GM11168 (cell line): ENCODE measurements at regions not wholly inside any gene's neighbourhood (a gene's known extent, or its start where the extent isn't known, plus 50 kb on each side); places are given as distances from the start of the nearest gene placed in this dataset.

Experiments
- in situ Hi-C: fragments of 300-500 bp; cut with MboI; formaldehyde crosslinking; loops from one replicate; pipeline ENCODE4 v1.12.0; 2022; ENCODE audit warnings: low sequenced_read_pairs; ENCODE audit not compliant: unreplicated experiment

DNA sequence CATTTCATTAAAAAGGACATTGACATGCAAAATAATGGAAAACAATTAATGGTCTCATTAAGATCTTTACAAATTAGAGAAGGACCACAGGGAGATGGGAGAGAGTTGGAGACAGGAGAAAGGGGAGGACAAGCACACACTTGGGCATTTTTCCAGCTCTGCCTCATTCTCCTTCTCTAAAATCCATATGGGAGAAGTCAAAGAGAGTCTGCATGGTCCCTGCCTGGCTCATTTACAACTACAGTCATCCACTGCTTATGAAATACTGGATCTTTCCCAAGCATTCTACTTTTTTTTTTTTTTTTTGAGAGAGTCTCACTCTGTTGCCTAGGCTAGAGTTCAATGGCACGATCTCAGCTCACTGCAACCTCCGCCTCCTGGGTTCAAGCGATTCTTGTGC, 518.9 kb upstream of the CELF2 start:
- in situ Hi-C loops, result no loop called here

GRCh38 chr10:10499839-10500238, 517.8 kb upstream of the CELF2 start:
- in situ Hi-C loops, result no loop called here

GRCh38 chr10:10500937-10501336, 516.7 kb upstream of the CELF2 start:
- in situ Hi-C loops, result no loop called here

- in situ Hi-C loops, result no loop called here
These were observed 513.9 kb upstream of the CELF2 start for GRCh38 chr10:10503772-10504171.

DNA sequence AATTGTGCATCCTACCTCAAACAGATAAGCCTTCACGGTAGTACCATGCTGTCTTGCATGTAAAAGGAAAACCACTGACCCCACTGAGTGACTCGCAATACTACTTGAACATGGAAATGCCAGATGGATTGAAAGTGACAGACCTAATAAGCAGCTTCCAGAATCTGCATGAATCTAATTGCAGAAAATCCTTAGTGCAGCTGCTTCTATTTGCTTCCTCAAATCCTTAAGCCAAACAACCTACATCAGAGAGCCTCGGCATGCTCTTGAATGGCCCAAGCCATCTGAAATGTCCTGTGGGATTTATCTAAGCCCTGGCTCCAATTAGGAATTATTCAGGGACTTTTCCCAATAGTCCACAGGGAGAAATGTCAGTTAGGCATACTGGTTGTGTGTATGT, 509.5 kb upstream of the CELF2 start:
- in situ Hi-C loops, result no loop called here

GRCh38 chr10:10510179-10510578, 507.5 kb upstream of the CELF2 start:
- in situ Hi-C loops, result no loop called here

DNA sequence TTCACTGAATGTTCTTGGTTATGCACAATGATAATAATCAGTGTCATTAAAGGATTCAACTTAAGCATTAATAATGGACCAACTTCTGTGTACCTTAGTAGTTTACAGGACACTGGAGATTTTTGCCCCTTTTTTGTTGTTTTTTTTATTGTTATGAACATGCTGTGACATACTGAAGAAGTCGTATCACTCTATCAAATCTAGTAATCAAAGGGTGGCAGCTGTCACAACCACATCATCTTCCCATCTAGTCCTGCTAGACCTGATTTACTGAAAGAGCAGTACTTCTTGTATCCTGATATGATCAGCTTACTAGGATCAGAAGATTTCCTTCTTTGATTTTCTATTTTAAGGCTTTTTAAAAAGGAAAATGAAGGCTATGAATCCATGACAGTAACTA, 504.6 kb upstream of the CELF2 start:
- in situ Hi-C loops, result no loop called here

- in situ Hi-C loops, result no loop called here
These were observed 503.8 kb upstream of the CELF2 start for GRCh38 chr10:10513898-10514297.

GRCh38 chr10:10514797-10515196, 502.9 kb upstream of the CELF2 start:
- in situ Hi-C loops, result no loop called here

DNA sequence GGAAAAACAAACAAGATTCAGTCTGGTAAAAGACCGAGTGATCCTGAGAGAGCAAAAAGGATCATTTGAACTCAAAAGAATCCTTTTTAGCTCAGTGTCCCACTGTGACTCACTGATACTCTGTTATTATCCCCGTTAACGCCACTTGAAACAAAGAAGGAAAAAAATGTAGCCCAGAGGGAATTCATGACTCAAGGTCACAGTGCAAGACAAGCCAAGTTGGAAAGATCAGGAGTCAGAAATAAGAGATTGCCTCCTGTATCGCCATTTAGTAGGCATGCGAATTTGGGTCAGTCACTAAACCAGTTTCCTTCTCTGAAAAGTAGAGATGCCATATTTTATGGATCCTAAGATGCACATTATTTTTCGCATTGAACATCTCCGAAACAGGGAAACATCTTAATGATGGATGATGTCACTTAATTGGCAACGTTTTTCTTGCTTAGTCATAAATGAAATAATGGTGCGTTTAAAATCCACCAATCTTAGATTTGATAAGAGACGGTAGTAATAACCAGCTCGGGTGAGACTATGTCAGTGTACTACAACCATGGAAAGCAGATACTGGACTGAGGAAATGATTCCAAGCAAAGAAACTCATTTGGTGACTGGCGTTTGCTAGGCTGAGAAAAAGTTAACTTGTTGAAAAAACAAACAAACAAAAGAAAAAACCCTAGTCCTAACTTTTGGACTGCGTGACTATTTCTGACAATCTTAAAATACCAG, 502.0 kb upstream of the CELF2 start:
- in situ Hi-C loops, result no loop called here

DNA sequence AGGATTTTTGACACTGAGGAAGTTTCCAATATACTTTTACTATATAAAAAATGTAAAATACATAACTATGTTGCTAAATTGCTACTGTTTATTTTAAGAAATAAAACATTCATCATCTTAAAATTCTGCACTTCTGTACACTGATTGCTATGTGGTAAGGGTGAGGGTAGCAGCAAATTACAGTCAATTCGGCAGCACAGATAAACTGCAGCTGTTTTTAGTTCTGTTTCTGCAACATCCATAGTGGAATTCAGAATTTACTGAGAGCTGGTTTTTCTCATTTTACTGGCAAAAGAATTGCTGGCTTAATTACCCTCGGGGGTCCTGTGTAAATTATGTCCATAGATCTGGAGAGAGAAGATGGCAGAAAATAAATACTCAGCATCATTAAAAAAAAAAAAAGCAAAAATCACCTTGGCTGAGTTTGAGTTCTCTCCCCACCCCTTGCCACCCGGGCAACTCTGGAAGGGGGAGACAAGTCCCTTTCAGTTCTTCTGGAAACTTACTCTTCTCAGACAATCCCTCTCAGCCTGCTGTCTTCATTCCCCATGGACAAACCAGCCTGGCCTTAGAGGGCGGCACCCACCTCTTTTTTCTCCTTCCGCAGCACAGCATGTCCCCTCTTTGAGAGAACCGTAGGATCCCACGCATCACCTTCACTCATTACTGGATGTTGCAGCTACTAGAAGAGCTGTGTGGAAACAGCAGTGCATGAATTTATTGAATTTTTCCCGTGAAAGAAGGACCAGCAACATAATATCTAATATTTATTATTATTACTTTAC, 501.1 kb upstream of the CELF2 start:
- in situ Hi-C loops, result no loop called here

DNA sequence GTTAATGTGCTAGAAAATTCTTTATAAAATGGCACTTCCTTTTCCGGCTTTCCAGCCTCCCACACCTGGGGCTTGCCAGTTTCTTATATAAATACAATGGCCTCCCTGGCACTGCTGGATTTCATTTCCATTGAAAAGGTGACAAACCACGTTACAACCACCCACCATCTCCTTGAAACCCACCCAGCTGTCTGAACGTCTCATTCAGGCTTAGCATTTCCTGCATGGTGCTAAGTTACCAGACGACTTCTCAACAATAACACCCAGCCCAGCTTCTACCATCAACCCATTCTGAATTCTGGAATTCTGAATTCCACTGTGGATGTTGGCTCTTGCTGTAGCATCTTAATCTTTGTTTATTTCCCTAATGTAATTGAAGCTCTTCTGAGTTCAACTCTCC, 499.8 kb upstream of the CELF2 start:
- in situ Hi-C loops, result no loop called here

- in situ Hi-C loops, result no loop called here
These were observed 498.0 kb upstream of the CELF2 start for GRCh38 chr10:10519674-10520073.

GRCh38 chr10:10520491-10521385, 496.9 kb upstream of the CELF2 start:
- in situ Hi-C loops, result no loop called here

DNA sequence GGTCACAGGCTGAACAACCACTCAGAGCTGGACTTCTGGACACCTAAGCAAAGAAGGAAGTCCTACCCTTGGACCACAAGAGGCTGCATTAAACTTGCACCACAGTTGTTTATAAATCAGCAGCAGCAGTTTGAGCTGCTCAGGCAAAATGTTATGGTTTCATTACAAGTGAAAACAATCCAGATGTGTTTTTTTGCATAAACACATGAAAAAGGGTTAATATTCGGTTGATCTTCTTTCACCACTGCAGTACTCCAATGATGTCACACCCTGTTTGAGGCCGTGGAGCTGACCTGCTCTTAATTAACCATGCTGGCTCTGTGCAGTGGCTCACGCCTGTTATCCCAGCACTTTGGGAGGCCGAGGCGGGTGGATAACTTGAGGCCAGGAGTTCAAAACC, 490.8 kb upstream of the CELF2 start:
- in situ Hi-C loops, result no loop called here

GRCh38 chr10:10527861-10528562, 489.7 kb upstream of the CELF2 start:
- in situ Hi-C loops, result no loop called here

- in situ Hi-C loops, result no loop called here
These were observed 489.1 kb upstream of the CELF2 start for GRCh38 chr10:10528563-10528910.

GRCh38 chr10:10530313-10530712, 487.4 kb upstream of the CELF2 start:
- in situ Hi-C loops, result no loop called here

DNA sequence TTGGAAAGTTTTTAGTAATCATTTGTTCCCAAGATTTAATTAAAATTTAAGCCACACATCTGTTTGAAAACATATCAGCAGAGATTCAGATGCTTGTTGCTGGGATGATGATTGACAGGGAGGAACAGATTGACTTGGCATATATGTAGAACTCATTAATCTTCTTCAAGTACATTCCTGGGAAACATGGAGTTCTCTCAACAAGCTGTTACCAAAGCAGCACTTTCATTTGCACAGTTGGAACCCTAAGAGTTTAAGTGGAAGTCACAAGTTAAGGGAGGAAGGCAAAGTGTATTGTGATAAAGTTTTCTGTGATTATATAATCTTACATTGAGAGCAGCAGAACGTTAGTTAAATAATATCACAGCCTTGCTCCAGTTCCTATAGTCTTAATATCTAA, 485.4 kb upstream of the CELF2 start:
- in situ Hi-C loops, result no loop called here

DNA sequence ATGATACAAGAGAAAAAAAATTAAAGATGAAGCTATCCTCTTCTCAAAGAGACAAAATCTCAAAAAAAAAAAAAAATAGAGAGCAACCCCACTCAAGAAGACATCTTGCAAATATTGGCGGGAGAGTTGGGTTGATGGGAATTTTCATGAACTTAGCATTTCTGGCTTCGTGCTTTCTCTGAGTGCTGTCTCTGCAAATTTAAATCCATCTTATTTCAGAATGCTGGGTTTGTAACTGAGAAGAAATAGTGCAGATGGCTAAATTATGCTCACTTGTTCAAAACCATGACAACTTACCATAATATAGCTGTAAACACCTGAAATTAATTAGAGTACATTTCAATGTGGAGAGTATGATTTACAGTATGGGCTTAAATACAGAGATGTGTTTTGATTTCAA, 484.8 kb upstream of the CELF2 start:
- in situ Hi-C loops, result no loop called here
